Neutrophil (primary cell): ENCODE measurements at regions not wholly inside any gene's neighbourhood (a gene's known extent, or its start where the extent isn't known, plus 50 kb on each side); places are given as distances from the start of the nearest gene placed in this dataset.

Experiments used
- H3K27ac ChIP-seq: fragments of 200-600 bp; sonication (generic); 2 replicates; pipeline ENCODE4 v1.5.1; 2016; ENCODE audit warnings: mild to moderate bottlenecking, moderate library complexity
- H3K27me3 ChIP-seq: fragments of 200-600 bp; sonication (generic); 2 replicates; pipeline ENCODE4 v1.6.0; 2016; ENCODE audit warnings: mild to moderate bottlenecking
- H3K36me3 ChIP-seq: fragments of 200-600 bp; sonication (generic); 2 replicates; pipeline ENCODE4 v1.5.1; 2017
- H3K4me1 ChIP-seq, 2 experiments: fragments of 200-600 bp in 1 of 2; sonication (generic) in 1 of 2; 1 replicate in 1 of 2; 2 replicates in 1 of 2; pipeline versions ENCODE4 v1.5.1 to v1.6.1; 2013 to 2016; ENCODE audit warnings: low read depth in 1 of 2, low read length in 1 of 2, mild to moderate bottlenecking in 1 of 2, moderate library complexity in 1 of 2; ENCODE audit not compliant: control insufficient read depth in 1 of 2, insufficient read depth in 1 of 2
- H3K4me3 ChIP-seq, 2 experiments: fragments of 200-600 bp in 1 of 2; sonication (generic) in 1 of 2; 1 replicate in 1 of 2; 2 replicates in 1 of 2; pipeline ENCODE4 v1.5.1; 2013 to 2016; ENCODE audit warnings: low read depth in 1 of 2, low read length in 1 of 2, mild to moderate bottlenecking in 1 of 2, moderate library complexity in 1 of 2
- H3K9me3 ChIP-seq: fragments of 200-600 bp; sonication (generic); 2 replicates; pipeline ENCODE4 v1.5.1; 2016
- CTCF ChIP-seq: fragments of 200-600 bp; sonication (generic); IDR thresholded peaks from 2 replicates; pipeline ENCODE4 v1.5.1; 2016; ENCODE audit warnings: antibody characterized with exemption

GRCh38 chr15:91514147-91514546, 339.4 kb upstream of the SLCO3A1 start:
- Histone ChIP-seq H3K27ac (no peak overlapping the region), H3K4me1 (no peaks in the 10 kb centered on the region), H3K36me3 (no peaks in the 10 kb centered on the region), H3K9me3 (no peaks in the 10 kb centered on the region), H3K27me3 (peaks cover 10% of the 10 kb centered on the region), H3K4me3 (no peak overlapping the region)
- TF ChIP-seq CTCF, result no peak

GRCh38 chr15:91515188-91515754, 338.2 kb upstream of the SLCO3A1 start:
- no peaks in the 10 kb centered on the region for H3K4me1 ChIP-seq
- no peak overlapping the region for H3K27ac ChIP-seq
- H3K36me3 ChIP-seq, result no peaks in the 10 kb centered on the region
- no peak overlapping the region for H3K4me3 ChIP-seq
- peaks cover 10% of the 10 kb centered on the region for H3K27me3 ChIP-seq
- no peaks in the 10 kb centered on the region for H3K9me3 ChIP-seq
- TF ChIP-seq CTCF, result no peak

GRCh38 chr15:91516866-91517265, 336.6 kb upstream of the SLCO3A1 start:
- H3K9me3 ChIP-seq, result no peaks in the 10 kb centered on the region
- no peak overlapping the region for H3K27ac ChIP-seq
- H3K36me3 ChIP-seq, result no peaks in the 10 kb centered on the region
- no peaks in the 10 kb centered on the region for H3K4me1 ChIP-seq
- H3K4me3 ChIP-seq, result no peak overlapping the region
- H3K27me3 ChIP-seq, result peaks cover 10% of the 10 kb centered on the region
- no peak for TF ChIP-seq CTCF

GRCh38 chr15:91517491-91518200, 335.9 kb upstream of the SLCO3A1 start:
- Histone ChIP-seq H3K4me1 (no peaks in the 10 kb centered on the region), H3K36me3 (no peaks in the 10 kb centered on the region), H3K27ac (no peak overlapping the region), H3K9me3 (no peaks in the 10 kb centered on the region), H3K4me3 (no peak overlapping the region), H3K27me3 (peaks cover 10% of the 10 kb centered on the region)
- TF ChIP-seq CTCF, result no peak

GRCh38 chr15:91520850-91521249, 332.7 kb upstream of the SLCO3A1 start:
- no peak overlapping the region for H3K4me3 ChIP-seq
- no peaks in the 10 kb centered on the region for H3K36me3 ChIP-seq
- no peak overlapping the region for H3K27ac ChIP-seq
- no peak for TF ChIP-seq CTCF
- peaks cover 1% of the 10 kb centered on the region for H3K27me3 ChIP-seq
- H3K9me3 ChIP-seq, result no peaks in the 10 kb centered on the region
- no peaks in the 10 kb centered on the region for H3K4me1 ChIP-seq
